HG03095 (cell line): ENCODE measurements at regions not wholly inside any gene's neighbourhood (a gene's known extent, or its start where the extent isn't known, plus 50 kb on each side); places are given as distances from the start of the nearest gene placed in this dataset.
"Not testable (repeated sequence)": the region's sequence is repeated elsewhere in the genome, so short reads cannot be mapped to it uniquely, and the experiment has no call there.

Source experiments
- ATAC-seq: cut with Tn5 transposase; IDR thresholded peaks from one replicate; pipeline ENCODE4 v1.9.1; 2021; ENCODE audit warnings: moderate library complexity; ENCODE audit not compliant: unreplicated experiment

GRCh38 chr14:23829736-23830471 is 123.7 kb upstream of the DHRS4 start:
- ATAC-seq, result no peak

GRCh38 chr14:23831596-23831995 is 122.0 kb upstream of the DHRS4 start:
- ATAC-seq, result no peak

GRCh38 chr14:23861666-23862065 is 91.9 kb upstream of the DHRS4 start:
- no peak for ATAC-seq

GRCh38 chr14:23862513-23862912 is 91.1 kb upstream of the DHRS4 start:
- no peak for ATAC-seq

GRCh38 chr14:23863836-23864235 is 89.7 kb upstream of the DHRS4 start:
- no peak for ATAC-seq

GRCh38 chr14:23864259-23864658 is 89.3 kb upstream of the DHRS4 start:
- no peak for ATAC-seq

- ATAC-seq, result no peak
Measured at GRCh38 chr14:23864861-23865260, 88.7 kb upstream of the DHRS4 start.

- ATAC-seq, result no peak
Measured at GRCh38 chr14:23865502-23865901, 88.1 kb upstream of the DHRS4 start.

- ATAC-seq, result no peak
Measured at GRCh38 chr14:23866269-23866668, 87.3 kb upstream of the DHRS4 start.

- ATAC-seq, result no peak
Measured at GRCh38 chr14:23869078-23869719, 84.4 kb upstream of the DHRS4 start.

GRCh38 chr14:23876160-23876750 is 77.3 kb upstream of the DHRS4 start:
- ATAC-seq, result no peak

- ATAC-seq, result peak; percentile 59
Measured at GRCh38 chr14:23877111-23877510, 76.5 kb upstream of the DHRS4 start.

- ATAC-seq, result peak; percentile 73
Measured at GRCh38 chr14:23877538-23878180, 75.9 kb upstream of the DHRS4 start.

- ATAC-seq, result no peak
Measured at GRCh38 chr14:23881282-23881681, 72.3 kb upstream of the DHRS4 start.

GRCh38 chr14:23883684-23884540 is 69.7 kb upstream of the DHRS4 start:
- ATAC-seq, result no peak

- ATAC-seq, result no peak
Measured at GRCh38 chr14:23884541-23884904, 69.0 kb upstream of the DHRS4 start.

GRCh38 chr14:23887536-23887935 is 66.0 kb upstream of the DHRS4 start:
- no peak for ATAC-seq

- ATAC-seq, result not testable (repeated sequence)
Measured at GRCh38 chr14:23891717-23892116, 61.9 kb upstream of the DHRS4 start.

- not testable (repeated sequence) for ATAC-seq
Measured at GRCh38 chr14:23892289-23892688, 61.3 kb upstream of the DHRS4 start.

GRCh38 chr14:23894362-23895052 is 59.1 kb upstream of the DHRS4 start:
- ATAC-seq, result no peak
